GM19025 (cell line): ENCODE measurements at regions not wholly inside any gene's neighbourhood (a gene's known extent, or its start where the extent isn't known, plus 50 kb on each side); places are given as distances from the start of the nearest gene placed in this dataset.
"Not testable (repeated sequence)": the region's sequence is repeated elsewhere in the genome, so short reads cannot be mapped to it uniquely, and the experiment has no call there.

ENCODE experiments used
- ATAC-seq: cut with Tn5 transposase; IDR thresholded peaks from one replicate; pipeline ENCODE4 v1.9.1; 2021; ENCODE audit warnings: mild to moderate bottlenecking, low read depth, moderate library complexity; ENCODE audit not compliant: unreplicated experiment

DNA sequence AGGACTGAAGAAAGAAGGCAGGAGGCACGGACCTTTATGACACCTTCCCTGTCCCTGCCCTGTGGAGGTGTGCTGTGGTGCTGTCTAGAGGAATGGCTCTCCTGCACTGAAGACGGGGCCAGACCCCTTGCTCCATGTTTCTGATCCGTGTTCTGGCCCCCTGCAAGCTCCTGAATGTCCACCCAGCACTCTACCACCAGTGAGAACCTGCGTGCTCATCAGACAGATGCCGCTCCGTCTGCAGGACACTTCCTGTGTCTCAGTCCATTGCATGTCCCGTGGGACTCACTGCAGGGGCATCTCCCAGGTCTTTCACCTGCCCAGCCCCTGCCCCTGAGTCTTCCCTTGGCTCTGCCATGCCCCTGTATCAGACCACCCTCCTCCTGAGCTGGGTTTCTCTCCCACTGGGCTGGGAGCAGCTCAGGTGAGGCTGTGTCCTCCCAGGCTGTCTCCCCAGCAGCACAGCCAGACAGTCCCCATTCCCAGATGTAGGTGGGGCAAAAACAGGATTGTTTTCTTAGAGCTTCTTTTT lies 278.3 kb upstream of the ZNF32 start:
- no peak for ATAC-seq

GRCh38 chr10:43926371-43926770 lies 277.7 kb upstream of the ZNF32 start:
- ATAC-seq: no peak

DNA sequence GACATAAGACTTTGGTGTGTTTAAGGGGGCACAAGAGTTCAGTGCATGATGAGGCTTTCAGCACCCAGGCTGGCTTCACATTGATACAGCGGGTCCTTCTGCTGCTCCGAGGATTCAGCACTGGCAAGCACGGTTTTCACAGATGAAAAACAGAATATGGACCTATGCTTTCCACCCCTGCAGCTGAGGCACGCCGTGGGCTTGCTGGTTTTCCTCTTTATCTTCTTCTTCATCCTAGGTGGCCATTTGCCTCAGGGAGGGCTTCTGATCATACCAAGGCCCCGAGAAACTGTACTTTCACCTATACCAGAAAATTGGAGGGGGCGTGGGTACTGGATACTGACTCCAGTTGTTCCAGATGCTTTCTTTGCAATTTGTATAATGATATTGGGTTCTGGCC lies 277.1 kb upstream of the ZNF32 start:
- no peak for ATAC-seq

- ATAC-seq: no peak
Measured at GRCh38 chr10:43923328-43923727, 274.6 kb upstream of the ZNF32 start.

- ATAC-seq: no peak
Measured at GRCh38 chr10:43922335-43923280, 273.9 kb upstream of the ZNF32 start.

GRCh38 chr10:43921881-43922280 lies 273.2 kb upstream of the ZNF32 start:
- no peak for ATAC-seq

GRCh38 chr10:43921478-43921877 lies 272.8 kb upstream of the ZNF32 start:
- ATAC-seq: no peak

- not testable (repeated sequence) for ATAC-seq
Measured at GRCh38 chr10:43920236-43920758, 271.6 kb upstream of the ZNF32 start.

- no peak for ATAC-seq
Measured at GRCh38 chr10:43913676-43914235, 265.1 kb upstream of the ZNF32 start.

GRCh38 chr10:43912469-43912868 lies 263.8 kb upstream of the ZNF32 start:
- ATAC-seq: no peak

DNA sequence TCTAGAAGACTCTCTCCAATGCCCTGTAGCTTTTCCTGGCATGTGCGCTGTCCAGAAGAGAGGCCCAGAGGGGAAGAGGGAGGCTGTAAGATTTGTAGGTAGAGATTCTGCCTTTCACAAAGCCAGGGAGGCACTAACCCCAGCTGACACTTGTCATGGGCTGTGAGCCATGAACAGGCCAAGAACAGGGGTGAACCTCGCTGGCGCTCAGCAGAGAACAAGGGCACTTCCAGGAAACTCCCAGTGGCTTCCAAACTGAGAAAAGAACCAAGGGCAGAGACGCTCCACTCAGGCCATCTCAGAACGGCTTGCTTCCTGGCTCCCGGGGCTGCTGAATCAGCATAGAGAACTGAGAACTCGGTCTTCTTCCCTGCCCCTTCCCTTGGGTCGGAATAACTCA lies 257.8 kb upstream of the ZNF32 start:
- no peak for ATAC-seq

DNA sequence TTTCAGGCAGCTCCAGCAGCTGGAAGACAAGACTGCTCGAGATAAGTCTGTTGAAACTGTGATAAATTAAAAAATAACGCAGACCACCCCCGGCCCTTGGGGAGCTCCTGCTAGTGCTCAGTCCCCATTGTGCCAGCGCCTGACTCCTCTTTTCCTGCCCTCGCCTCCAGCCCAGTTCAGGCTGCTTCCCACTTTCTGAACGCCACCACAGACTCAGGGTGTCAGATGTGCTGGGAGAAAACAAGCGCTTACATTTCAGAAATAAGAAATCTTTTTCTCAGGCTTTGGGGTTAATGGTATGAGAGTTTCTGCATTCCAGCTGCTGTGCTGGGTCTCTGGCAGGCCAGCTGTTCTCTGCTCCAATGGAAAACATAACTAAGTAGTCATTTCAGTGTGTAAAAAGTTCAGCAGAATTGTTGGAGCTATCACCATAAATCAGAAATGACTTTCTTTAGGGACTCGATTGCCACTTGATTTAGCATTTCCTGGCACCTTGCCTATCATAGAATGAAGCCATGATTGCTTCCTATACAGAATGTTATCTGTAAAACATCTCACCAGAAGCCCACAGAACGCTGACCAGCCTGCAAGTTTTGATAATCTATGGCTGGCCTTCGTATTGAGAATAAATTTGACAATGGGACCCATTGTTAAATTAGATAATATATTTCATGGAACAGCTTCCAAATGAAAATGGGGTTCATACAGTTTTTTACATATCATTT lies 257.0 kb upstream of the ZNF32 start:
- no peak for ATAC-seq

DNA sequence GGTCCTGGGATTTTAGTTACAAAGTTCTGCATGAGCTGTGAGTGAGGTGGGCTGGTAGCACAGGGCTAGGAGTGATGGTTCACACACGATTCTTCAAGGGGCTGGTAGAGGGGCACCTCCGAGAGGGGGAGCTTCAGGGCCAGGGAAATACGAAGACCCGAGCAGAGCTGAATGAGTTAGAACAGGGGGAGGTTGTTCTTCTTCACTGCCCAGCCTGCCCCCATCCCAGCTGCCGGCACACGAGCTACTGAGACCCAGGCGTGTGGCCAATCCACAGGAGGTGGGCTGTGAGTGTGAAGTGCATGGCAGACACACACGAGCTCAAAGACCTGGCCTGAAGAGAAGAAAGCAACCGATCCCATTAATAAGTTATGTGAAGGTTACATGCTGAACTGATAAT lies 256.2 kb upstream of the ZNF32 start:
- no peak for ATAC-seq

DNA sequence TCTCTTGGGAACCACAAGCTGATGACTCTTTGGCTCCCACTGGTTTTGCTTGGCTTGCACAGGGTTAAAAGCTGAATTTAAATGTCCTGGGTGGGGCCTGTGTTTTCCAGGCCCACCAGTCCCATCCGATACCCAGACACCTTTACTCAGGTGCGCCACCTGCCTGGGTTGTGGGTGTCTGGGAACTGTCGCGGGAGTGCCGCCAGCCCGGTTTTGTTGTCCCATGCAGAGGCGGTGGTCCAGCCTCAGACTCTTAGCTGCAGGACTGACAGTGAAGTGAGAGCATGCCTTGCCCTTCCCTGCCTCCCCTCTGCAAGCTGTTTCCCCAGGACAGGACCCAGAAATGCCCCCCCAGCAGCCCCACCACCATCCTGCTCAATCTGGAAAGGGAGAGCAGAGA lies 255.6 kb upstream of the ZNF32 start:
- ATAC-seq: no peak

GRCh38 chr10:43903451-43903850 lies 254.8 kb upstream of the ZNF32 start:
- no peak for ATAC-seq

- no peak for ATAC-seq
Measured at GRCh38 chr10:43902842-43903241, 254.2 kb upstream of the ZNF32 start.

DNA sequence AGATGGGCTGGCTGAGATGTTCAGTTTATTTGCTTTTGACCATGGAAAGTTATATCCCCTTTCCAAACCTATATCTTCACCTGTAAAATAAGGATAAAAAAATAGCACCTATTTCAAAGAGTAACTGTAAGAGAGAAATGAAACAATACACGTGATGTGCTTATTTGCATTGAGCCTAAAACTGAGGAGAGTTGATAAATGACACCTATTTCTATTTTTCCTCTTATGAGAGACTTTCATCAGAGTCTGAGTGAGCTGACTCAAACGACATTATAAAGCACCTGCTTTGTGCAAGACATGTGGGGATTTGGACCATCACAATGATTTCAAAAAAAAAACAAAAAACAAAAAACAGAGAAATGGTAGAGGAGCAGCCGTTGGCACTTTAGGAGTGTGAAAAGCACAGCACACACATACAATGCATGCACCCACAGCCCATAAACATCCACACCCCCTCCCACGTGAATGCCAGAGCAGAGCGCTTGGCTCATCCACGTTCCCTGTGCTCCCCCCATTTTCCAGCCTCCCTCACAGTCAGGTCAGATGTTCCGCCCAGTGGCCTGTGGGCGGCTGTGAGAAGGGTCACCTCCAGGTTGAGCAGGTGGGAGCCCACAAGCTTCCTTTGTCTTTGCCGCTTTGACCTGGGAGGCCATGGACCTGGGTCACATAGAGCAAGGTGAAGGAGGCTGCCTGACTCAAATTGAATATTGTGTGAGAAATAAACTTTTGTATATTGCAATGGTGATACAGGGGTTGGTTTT lies 253.2 kb upstream of the ZNF32 start:
- ATAC-seq: no peak

GRCh38 chr10:43901302-43901701 lies 252.6 kb upstream of the ZNF32 start:
- no peak for ATAC-seq

DNA sequence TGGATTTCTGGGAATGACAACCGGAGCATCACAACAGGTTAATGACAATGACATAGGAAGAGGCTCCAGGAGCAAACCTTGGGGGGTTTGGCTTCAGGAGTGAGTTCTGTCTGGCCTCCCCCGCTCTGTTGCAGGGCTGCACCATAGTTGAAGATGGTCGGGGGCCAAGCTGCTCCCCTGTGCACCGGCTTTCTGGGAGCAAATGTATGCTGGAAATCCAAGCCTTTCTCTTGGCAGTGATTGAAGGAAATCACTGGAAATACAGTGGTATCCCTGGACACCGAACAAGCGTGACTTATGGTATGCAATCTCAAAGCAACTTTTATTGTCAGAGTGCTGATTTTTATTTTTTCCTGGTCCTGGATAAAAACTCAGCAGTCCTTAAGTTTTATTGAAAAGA lies 251.9 kb upstream of the ZNF32 start:
- ATAC-seq: no peak
